GM21576 (cell line): ENCODE measurements at regions not wholly inside any gene's neighbourhood (a gene's known extent, or its start where the extent isn't known, plus 50 kb on each side); places are given as distances from the start of the nearest gene placed in this dataset.

Experiments used
- ATAC-seq: cut with Tn5 transposase; IDR thresholded peaks from one replicate; pipeline ENCODE4 v1.9.1; 2021; ENCODE audit warnings: mild to moderate bottlenecking, moderate library complexity; ENCODE audit not compliant: unreplicated experiment

DNA sequence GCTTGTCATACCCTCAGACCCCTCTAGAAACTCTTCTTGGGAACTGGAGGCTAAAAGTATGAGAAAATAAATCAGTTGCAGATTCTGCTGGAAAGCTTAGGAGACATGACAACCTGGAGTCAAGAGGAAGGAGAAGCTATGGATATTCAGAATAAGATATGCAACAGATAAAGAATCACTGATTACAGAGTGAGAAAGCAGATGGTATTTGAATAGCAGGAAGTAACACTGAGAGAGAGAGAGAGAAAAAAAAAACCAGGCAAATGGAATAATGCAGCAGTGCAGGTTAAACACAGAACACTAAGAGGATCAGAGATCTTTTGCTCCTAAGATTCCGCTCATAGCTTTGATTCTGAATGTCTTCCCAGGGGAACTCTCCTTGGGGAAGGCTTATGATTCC, 1284.1 kb upstream of the NXPH2 start:
- ATAC-seq = no peak

DNA sequence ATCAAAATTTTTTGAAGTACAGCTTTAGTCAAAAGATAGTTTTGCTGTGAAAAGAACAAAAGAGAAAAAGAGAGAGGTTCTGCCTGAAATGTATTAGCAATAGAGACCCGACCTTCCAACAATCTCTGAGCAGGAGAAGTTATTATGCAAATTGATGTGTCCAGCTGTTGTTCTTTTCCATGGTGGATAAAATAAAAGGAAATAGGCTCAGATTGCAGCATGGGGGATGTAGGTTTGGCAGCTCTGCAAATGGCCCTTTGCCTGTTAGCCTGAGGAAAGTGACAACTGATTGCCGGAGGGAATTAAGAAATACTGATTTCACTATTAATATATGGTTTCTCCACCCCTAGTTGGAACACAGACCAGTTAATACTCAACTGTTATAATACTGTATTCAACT, 1283.2 kb upstream of the NXPH2 start:
- no peak for ATAC-seq

DNA sequence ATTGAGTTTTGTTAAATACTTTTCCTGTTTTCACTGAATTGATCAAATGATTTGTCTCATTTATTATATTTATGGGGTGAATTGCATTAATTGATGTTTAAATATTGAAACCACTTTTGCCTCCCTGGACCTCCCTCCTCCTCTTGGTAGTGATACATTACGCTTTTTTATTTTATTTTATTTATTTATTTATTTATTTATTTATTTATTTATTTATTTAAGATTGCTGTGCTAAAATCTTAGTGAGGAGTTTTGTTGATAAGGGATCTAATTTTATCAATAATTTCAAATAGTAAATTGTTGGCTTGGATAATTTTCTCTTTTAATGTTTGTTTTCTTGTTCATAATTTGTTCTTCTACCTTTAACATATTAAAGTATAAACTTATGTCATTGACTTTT, 1281.0 kb upstream of the NXPH2 start:
- no peak for ATAC-seq

DNA sequence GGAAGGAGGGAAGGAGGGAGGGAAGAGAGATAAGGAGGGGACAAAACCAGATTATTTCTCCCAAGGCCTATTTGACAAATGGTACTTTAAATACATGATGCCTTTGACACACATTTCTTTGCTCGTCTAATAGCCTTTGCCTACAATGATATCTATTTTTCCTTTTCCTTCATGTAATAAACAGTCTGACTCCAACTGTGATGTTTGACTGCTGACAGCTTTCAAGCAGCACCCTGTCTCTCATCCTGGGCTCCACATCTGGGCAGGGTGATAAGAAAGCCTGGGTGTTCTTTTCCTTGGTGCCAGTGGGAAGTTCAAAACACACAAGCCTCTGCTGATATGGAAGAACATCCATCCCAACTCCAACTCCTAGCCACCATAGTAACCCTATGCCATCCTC, 1277.7 kb upstream of the NXPH2 start:
- ATAC-seq = no peak

DNA sequence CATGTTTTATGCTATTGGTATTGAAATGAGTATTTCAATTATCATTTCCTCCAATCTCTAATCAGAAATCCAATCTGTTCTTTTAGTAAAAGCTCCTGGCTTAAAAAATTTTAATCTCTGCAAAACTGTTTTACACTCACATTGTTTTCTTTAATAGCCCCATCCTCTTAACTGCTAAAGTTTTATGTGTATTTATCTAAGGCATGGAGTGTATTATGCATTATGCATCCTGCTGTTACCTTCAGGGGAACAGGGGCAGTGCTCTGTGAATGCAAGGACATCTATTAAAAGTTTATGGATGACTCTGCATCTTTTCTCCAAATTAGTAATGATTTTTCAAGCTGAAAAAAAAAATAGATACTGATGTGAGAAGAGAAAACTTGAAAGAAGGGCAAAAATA, 1261.6 kb upstream of the NXPH2 start:
- no peak for ATAC-seq

DNA sequence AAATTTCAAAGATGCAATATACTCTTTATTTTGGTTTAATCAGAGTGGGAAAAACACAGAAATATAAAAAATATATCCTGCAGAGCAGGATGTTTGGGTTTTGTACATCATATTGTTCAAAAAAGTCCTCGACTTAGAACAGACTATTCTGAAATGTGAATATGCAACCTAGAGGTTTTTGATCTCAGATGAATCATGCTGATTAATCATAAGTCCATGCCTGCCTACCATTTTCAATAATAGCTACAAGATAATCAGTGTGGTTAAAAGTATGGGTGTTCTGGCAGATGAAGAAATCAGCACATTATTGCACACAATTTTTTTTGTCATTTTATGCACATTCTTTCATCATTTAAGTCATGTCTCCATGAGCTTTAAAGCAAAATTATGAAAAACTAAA, 1261.0 kb upstream of the NXPH2 start:
- ATAC-seq = no peak

DNA sequence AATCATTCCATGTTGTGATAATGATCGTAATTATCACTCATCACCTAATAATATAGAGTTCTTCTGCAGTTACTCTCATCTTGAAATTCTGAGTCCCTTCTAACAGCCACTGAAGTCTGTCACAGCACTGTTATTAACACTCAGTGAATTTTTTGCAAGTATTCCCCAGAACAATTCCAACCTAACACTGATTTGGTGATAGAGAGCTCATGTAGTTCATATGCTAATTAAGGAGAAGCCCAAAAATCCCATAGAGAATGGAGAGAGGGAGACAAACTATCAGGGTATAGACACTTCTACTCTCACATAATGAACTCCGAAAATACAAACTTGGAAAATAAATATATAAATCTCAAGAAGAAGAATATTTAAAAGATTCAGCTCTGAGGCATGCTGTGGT, 1253.4 kb upstream of the NXPH2 start:
- no peak for ATAC-seq

DNA sequence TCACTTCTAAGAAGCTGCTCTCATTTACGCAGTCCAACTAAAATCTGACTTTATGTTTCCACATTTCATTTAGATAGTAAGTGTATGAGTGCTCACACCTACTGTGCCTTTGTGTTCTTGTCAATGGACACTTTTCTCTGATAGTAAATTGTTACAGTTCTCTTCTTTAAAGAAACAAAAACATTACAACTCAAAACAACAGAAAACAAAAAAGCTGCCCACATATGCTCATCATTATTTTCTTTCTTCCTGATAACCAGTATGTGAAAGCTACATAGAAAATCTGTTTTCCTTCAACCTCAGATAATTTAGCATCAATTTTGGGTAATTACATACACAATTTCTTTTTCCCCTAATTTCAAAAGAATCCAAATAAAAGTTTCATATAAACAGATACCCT, 1247.8 kb upstream of the NXPH2 start:
- no peak for ATAC-seq

DNA sequence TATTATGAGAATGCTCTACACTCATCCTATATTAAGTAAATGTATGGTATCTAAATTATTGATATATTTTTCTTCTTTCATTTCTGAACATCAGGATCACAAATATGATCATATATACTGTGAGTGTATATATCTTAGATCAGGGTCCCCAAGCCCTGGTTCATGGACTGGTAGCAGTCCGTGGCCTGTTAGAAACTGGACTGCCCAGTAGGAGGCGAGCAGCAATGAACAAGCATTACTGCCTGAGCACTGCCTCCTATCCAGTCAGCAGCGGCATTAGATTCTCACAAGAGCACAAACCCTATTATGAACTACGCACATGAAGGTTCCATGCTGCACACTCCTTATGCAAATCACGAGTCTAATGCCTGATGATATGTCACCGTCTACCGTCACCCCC, 1247.1 kb upstream of the NXPH2 start:
- ATAC-seq = no peak

DNA sequence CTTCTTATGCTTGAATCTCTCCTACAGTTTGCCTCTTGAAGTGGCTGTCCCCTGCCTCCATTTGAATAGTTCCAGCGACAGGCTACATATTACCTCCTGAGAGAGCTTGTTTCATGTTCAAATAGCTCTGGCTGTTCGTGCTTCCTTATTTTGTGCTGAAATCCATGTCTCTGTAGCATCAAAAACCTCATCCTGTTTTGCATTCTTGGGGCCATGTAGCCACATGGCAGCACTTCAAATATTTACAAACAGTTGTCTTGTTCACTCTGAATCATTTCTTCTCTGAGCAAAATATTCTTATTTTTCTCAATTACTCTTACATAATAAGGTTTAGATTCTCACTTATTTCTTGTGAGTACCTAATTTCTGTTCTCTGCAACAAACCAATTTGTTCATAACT, 1243.1 kb upstream of the NXPH2 start:
- ATAC-seq = no peak

DNA sequence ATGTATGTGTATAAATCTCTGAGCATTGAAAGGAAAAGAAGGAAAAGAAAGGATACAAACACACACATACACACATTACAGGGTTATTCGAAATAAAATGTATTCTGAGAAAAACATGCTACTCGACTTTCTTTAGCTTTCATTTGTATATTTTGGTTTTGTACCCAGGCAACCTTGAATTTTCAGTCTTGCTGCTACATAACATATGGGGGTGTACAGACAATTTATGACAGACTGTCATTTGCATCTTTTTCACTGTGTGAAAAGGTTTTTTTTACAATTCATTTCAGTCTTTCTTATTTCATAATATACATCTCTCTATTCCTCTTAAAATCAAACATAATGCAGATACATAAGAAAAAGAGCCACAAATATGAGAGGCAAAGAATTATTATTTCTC, 1238.4 kb upstream of the NXPH2 start:
- ATAC-seq = no peak

DNA sequence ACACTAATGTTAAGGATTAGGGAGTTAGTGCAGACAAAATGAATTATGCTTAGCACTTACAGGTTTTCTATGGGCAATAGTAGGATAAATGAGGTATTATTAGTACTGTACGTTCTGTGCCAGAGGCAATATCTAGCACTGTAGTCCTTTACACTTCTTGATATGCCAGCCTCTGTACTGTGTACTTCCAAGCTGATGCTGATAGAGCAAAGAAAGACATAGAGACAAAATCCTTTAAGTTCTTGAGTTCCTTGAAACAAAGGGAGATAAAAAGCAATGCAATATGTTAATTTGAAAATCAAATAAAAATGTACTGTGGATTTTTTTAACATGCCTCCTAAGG, 1234.0 kb upstream of the NXPH2 start:
- ATAC-seq = no peak

DNA sequence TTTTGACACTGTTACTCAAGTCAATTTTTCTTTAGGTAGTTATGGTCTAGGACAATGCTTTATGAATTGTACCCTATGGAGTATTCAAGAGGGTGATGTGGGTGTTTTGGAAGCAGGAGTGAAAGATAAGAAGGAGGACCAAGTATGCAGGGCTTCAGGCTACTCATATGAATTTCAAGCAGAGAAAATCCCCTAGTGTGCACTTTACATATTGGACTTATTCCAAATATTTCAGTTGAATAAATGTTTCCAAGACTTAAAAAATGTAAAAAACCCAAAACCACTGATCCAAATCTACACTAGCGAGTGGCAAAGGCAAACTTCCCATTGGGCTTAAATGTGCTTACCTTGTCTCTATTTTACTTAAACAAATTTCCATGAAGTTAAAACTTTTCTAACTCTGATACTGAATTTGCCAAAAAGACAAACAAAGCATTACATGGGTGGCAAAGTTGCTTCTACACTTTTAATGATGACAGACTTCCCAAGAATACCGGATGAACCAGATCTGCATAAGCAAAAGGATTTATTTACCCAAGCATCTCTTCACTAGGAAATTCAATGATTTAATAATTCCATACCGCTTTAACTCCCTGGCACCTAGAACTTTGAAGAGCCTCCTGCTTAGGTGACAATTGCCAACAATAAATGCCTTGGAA, 1233.5 kb upstream of the NXPH2 start:
- no peak for ATAC-seq

DNA sequence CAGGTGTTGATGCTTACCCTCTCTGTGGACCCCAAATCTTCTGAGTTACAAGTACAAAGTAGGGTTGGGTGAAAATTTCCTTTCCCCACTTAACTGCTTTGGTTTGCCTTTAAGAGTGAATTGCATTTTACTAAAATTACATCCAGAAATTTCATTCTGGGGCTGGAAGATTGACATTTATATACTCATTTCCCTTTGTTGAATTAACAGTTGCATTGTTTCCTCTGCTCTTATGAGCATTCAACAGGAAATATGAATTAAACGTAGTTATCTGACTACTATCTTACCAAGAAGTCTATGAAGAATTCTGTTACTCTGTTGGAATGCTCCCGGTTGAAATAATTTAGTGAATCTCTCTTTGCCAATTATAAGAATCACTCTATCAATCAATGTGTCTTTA, 1231.1 kb upstream of the NXPH2 start:
- no peak for ATAC-seq

DNA sequence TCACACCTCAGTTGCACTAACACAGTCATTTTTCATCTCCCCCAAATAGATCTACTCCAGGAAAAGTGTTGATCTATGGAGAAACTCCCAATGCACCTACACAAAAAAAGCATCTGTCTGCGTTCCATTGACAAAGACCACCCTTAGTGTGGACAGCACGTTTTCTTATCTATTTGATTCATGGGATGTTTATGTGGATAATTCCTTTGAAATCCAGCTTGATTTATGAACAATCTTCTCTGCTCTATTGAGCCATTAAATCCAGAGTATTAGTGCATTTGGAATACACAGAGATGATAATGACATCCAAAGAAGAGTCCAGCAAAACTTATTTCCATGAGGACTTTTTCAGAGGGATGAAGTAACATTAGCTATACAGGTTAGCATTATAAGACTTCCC, 1221.9 kb upstream of the NXPH2 start:
- no peak for ATAC-seq

DNA sequence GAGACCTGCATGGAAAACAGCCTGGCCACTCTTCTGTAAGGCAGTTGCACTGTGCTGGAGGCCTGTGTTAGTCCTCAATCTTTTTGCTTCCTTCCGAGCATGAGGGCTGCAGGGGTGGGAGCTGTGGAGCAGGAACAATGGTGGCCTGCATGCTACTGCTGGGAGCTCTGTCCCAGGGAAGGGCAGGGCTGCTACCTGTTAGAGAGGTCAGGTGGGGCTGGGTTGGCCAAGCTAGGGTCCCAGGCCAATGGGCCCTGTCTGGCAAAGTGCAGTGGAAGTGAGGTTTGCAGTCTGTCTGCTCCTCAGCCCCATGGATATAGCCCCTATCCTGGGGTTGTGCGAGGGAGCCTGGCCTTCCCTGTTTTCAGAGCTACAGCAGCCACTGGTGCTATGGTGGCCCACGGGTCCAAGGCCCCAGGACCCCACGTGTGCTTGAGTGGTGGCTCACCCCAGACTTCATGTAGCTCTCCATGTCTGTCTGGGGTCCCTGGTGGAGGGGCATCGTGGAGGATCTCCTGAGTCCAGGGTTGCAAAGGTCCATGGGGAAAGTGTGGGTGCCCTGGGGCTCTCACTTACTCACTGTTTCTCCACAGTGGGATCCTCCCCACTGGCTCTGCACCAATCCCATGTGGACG, 1212.6 kb upstream of the NXPH2 start:
- ATAC-seq = no peak

DNA sequence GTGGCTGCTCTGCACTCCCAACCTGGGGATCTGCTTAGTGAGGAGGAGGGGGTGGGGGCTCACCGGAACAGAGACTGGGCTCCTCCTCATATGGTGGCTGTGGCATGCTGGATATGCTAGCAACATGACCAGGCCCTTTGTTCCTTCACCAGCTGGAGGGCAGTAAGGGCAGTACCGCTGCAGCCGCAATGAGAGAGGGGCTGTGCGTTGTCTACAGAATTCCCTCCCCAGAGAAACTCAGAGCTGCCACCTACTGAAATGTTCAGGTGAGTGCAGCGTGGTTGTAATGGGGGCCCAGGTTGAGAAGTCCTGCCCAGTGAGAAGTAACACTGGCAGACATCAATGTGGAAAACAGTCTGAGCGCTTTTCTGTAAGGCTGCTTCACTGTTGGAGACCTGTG, 1211.9 kb upstream of the NXPH2 start:
- ATAC-seq = no peak

DNA sequence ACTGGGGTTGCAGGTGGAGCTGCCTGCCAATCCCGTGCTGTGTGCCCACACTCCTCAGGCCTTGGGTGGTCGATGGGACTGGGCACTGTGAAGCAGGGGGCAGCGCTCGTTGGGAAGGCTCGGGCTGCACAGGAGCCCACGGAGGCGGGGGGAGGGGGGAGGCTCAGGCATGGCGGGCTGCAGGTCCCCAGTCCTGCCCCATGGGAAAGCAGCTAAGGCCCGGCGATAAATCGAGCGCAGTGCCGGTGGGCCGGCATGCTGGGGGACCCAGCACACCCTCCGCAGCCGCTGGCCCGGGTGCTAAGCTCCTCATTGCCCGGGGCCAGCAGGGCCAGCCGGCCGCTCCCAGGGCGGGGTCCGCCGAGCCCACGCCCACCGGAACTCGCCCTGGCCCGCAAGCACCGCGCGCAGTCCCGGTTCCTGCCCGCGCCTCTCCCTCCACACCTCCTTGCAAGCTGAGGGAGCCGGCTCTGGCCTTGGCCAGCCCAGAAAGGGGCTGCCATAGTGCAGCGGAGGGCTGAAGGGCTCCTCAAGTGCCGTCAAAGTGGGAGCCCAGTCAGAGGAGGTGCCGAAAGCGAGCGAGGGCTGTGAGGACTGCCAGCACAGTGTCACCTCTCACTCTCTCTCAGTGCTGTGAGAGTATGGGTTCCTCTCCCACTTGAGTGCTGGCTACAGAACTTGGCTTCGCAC, 1210.6 kb upstream of the NXPH2 start:
- ATAC-seq = no peak

DNA sequence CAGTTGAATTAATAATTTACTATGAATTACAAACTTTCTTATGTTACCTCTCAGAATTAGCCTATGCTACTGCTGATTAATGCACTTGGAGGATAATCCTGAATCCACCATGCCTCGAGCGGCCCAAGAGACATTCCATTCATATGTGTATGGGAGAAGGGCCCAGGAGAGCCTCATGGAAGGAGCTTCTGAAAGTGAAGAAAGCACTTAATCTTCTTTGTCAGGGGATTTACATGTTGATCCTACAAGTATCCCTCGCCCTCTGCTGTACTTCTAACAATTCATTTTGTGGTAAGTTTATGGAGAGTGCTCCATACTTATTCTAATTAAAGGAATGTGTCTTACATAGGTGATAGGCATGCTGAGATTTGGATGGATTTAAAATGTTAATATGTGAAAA, 1189.1 kb upstream of the NXPH2 start:
- ATAC-seq = no peak

DNA sequence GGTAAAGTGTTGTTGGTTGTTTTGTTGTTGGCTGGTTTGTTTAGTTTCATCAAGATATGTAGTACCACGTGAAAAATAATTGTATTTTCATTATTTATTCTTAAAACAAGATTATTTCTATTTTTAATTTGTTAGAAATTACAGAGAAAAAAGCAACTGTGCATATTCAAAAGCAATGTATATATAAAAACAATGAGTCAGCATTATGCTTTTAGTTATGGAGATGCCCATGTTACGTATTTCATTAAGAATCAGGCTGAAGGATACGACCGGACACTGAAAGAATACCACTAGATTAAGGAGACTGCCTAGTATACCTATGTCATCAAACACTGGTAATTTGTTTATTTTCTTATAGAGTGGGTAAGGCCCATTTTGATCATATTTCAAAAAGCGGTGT, 1188.4 kb upstream of the NXPH2 start:
- ATAC-seq = no peak

DNA sequence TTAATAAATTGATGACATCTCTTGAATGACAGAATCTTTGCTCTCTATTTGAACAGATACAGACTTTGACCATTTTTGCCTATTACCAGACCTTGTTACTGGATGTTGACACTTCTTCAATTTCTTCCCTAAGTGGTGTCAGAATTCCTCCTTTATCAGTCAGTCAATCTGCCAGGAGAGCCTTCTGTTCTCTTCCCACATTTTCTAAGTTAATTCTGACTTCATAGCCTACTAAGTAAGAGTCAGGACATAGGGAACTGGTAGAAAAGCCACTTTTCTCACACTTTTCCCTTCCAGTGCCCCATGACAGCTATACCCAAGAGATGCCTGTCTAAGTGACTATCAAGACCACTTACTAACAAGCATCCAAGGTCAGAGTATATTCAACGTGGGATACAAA, 1187.5 kb upstream of the NXPH2 start:
- no peak for ATAC-seq

DNA sequence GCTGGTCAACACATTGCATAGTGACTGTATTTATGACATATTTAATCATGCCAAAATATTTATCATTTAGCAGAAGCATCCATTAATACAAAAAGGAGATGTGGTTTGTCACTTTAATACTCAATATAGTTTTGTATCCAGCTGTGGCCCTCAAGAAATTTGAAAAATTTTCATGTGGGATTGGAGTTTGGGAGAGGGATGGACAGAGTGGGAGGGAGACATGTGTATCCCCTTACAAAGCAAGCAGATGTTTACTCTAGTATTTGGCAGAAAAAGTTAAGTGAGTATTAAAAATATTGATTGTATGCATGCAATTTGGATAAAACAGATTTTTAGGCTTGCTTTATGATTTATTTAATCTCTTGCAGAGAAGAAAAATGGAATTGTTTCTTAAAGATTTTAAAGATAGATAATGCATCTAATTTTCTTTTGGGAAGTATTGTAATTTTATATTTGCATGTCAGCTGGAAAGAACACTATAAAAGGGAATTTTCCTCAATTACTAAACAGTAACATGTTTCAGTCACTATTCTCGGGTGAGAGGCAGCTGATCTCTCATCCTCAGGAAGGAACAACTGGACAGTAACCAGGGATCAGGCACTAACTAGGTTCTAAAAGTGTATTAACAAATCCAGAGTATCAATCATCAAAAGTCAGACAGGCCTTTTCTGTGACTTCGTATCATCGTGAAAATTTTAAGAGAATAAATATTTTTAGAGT, 1184.7 kb upstream of the NXPH2 start:
- ATAC-seq = no peak
